GM12878 (cell line): ENCODE measurements at regions not wholly inside any gene's neighbourhood (a gene's known extent, or its start where the extent isn't known, plus 50 kb on each side); places are given as distances from the start of the nearest gene placed in this dataset.

Experiments
- ATAC-seq: fragments of 200-7000 bp; cut with Tn5 transposase; 3 replicates; pipeline ENCODE4 v1.9.1; 2020; ENCODE audit warnings: mild to moderate bottlenecking, moderate library complexity
- BruUV-seq: library from RNA; stranded (reverse); fragments of 400-500 nt; replicated peaks from 2 replicates; lab custom pipeline; 2021; lab: Mats Ljungman, UMichigan
- CTCF ChIA-PET: fragments of 300-600 bp; sonication (Branson Sonifier 250); formaldehyde crosslinking; extraction: SDS; loops from one replicate; lab custom pipeline; 2021; ENCODE audit warnings: inconsistent platforms; lab: Yijun Ruan, JAX
- POLR2A ChIA-PET: fragments of 350-600 bp; formaldehyde crosslinking; extraction: SDS; loops from one replicate; lab custom pipeline; 2021; ENCODE audit warnings: inconsistent platforms; lab: Charles Lee
- RAD21 ChIA-PET: fragments of 300-600 bp; sonication (Branson Sonifier 250); formaldehyde crosslinking; loops from one replicate; lab custom pipeline; 2023; ENCODE audit warnings: antibody characterized with exemption; ENCODE audit not compliant: unreplicated experiment; lab: Charles Lee
- SMC1A ChIA-PET: fragments of 300-600 bp; sonication (Branson Sonifier 250); formaldehyde crosslinking; loops from one replicate; lab custom pipeline; 2023; ENCODE audit not compliant: unreplicated experiment, uncharacterized antibody; lab: Charles Lee
- DNase-seq: peaks from one replicate; pipeline ENCODE4 v3.0.0-alpha.2; 2011; ENCODE audit warnings: low read depth, low spot score
- FAIRE-seq: peaks from 3 replicates; lab custom pipeline; 2011; peaks lifted over from hg19 to GRCh38; lab: Jason Lieb, UNC
- H2AFZ ChIP-seq: 2 replicates; pipeline ENCODE4 v1.6.0; 2011; ENCODE audit warnings: low read depth, low read length, control low read depth; ENCODE audit not compliant: control insufficient read depth
- H3K27ac ChIP-seq: 2 replicates; pipeline ENCODE4 v1.5.1; 2011; ENCODE audit warnings: control low read depth; ENCODE audit not compliant: control insufficient read depth, insufficient read depth
- H3K27me3 ChIP-seq, 2 experiments: replicated peaks in 1 of 2; 2 replicates each; pipeline versions ENCODE4 v1.6.0 to v1.6.1; 2011; ENCODE audit warnings: low read length in 1 of 2; ENCODE audit not compliant: control insufficient read depth in 2 of 2, insufficient read depth in 2 of 2
- H3K36me3 ChIP-seq, 2 experiments: 2 replicates each; pipeline ENCODE4 v1.5.1; 2011; ENCODE audit warnings: low read length in 1 of 2; ENCODE audit not compliant: control insufficient read depth in 2 of 2, insufficient read depth in 2 of 2
- H3K4me1 ChIP-seq: 2 replicates; pipeline ENCODE4 v1.6.1; 2011; ENCODE audit warnings: mild to moderate bottlenecking, low read length, moderate library complexity, mixed read lengths; ENCODE audit not compliant: control insufficient read depth, insufficient read depth
- H3K4me2 ChIP-seq: 2 replicates; pipeline ENCODE4 v1.6.0; 2011; ENCODE audit warnings: control low read depth; ENCODE audit not compliant: control insufficient read depth, insufficient read depth
- H3K4me3 ChIP-seq: fragments of 200-600 bp; sonication (generic); 2 replicates; pipeline ENCODE4 v1.5.1; 2016
- H3K79me2 ChIP-seq: 2 replicates; pipeline ENCODE4 v1.6.0; 2011; ENCODE audit warnings: low read length; ENCODE audit not compliant: control insufficient read depth, insufficient read depth
- H3K9ac ChIP-seq: 2 replicates; pipeline ENCODE4 v1.8.0; 2011; ENCODE audit warnings: low read length, control low read depth, mixed read lengths; ENCODE audit not compliant: control insufficient read depth, insufficient read depth
- H3K9me3 ChIP-seq: replicated peaks from 3 replicates; pipeline ENCODE4 v1.5.1; 2011; ENCODE audit warnings: mild to moderate bottlenecking, low read length; ENCODE audit not compliant: control insufficient read depth, insufficient read depth
- H4K20me1 ChIP-seq: 2 replicates; pipeline ENCODE4 v1.6.0; 2011; ENCODE audit not compliant: control insufficient read depth, insufficient read depth
- CHD2 ChIP-seq: IDR thresholded peaks from 2 replicates; pipeline ENCODE4 v1.6.1; 2011; ENCODE audit warnings: low read depth, low read length, improper control_type of control experiment, borderline replicate concordance
- IRF4 ChIP-seq: IDR thresholded peaks from 2 replicates; pipeline ENCODE4 v1.6.1; 2011; ENCODE audit warnings: low read depth, low read length
- KLF5 ChIP-seq: fragments of 450-650 bp; IDR thresholded peaks from 2 replicates; pipeline ENCODE4 v1.6.1; 2014; ENCODE audit warnings: mild to moderate bottlenecking; ENCODE audit not compliant: partially characterized antibody
- NFIC ChIP-seq: IDR thresholded peaks from 2 replicates; pipeline ENCODE4 v1.6.1; 2012; ENCODE audit warnings: low read depth, mild to moderate bottlenecking, inconsistent platforms, low read length, moderate library complexity
- SMC3 ChIP-seq: IDR thresholded peaks from 2 replicates; pipeline ENCODE4 v1.6.1; 2011; ENCODE audit warnings: low read length, improper control_type of control experiment, borderline replicate concordance
- SP1 ChIP-seq: IDR thresholded peaks from one replicate; pipeline ENCODE4 v1.6.1; 2011; ENCODE audit warnings: low read depth, low read length
- WGBS: methylation state at CpG from one replicate; pipeline ENCODE4 v1.1.6; 2016; ENCODE audit warnings: low lambda C conversion rate; ENCODE audit not compliant: insufficient replicate concordance, insufficient coverage; ENCODE audit errors: missing lambda C conversion rate; 5-methylcytosine and 5-hydroxymethylcytosine counted together
- in situ Hi-C: fragments of 300-500 bp; cut with MboI; formaldehyde crosslinking; loops from 9 replicates; pipeline ENCODE4 v1.14.3; 2018; ENCODE audit warnings: mixed read lengths
- intact Hi-C: fragments of 100-400 bp; cut with micrococcal nuclease; formaldehyde crosslinking; loops from one replicate; pipeline ENCODE4 v1.14.2; 2022; ENCODE audit not compliant: unreplicated experiment
- TF ChIP-seq, protein P1 (sequence below): IDR thresholded peaks from 2 replicates; pipeline ENCODE4 v1.6.1; 2011; ENCODE audit warnings: borderline replicate concordance, low read depth, mild to moderate bottlenecking, moderate library complexity, low read length; ENCODE audit not compliant: insufficient read depth, poor library complexity, severe bottlenecking

DNA sequence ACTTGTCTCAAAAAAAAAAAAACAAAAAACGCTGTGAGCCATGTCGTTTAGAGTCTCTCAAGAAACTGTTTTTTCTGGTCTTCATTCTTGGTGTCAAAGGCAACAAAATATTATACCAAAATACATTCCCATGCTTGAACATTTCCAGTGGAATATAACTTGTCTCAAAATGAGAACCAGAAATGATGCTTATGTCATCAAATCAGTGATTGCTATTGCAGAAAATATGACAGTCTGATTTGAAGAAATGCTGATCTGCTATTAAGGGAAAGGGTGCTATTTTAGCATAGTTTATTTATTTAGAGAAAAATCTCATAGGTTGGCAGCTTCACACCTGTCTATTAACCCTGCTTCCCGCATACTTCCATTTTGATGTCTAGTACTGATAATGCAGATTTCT, 82.4 kb upstream of the ACSL3 start:
- H3K79me2 ChIP-seq: no peaks in the 10 kb centered on the region
- no peak overlapping the region for H3K9ac ChIP-seq
- H3K4me1 ChIP-seq: no peaks in the 10 kb centered on the region
- in situ Hi-C loops: no loop called here
- no peaks in the 10 kb centered on the region for H3K27me3 ChIP-seq
- BruUV-seq: no TSS peak
- no peaks in the 10 kb centered on the region for H3K9me3 ChIP-seq
- no peak for TF ChIP-seq CHD2
- TF ChIP-seq, protein P1, sequence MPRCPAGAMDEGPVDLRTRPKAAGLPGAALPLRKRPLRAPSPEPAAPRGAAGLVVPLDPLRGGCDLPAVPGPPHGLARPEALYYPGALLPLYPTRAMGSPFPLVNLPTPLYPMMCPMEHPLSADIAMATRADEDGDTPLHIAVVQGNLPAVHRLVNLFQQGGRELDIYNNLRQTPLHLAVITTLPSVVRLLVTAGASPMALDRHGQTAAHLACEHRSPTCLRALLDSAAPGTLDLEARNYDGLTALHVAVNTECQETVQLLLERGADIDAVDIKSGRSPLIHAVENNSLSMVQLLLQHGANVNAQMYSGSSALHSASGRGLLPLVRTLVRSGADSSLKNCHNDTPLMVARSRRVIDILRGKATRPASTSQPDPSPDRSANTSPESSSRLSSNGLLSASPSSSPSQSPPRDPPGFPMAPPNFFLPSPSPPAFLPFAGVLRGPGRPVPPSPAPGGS: no peak
- no peak for TF ChIP-seq IRF4
- no peak for TF ChIP-seq SMC3
- no peak for TF ChIP-seq SP1
- no peak for TF ChIP-seq KLF5
- no peak for TF ChIP-seq NFIC
- TF ChIP-seq, all 136 proteins: peak for 0
- ChIA-PET CTCF (no interaction called here), POLR2A (no interaction called here), RAD21 (no interaction called here), SMC1A (no interaction called here)
- Histone ChIP-seq H3K4me3 (no peak overlapping the region), H3K4me2 (no peak overlapping the region), H4K20me1 (no peaks in the 10 kb centered on the region), H3K27ac (no peak overlapping the region), H2AFZ (no peak overlapping the region), H3K36me3 (no peaks in the 10 kb centered on the region)
- no peak for DNase-seq
- WGBS: 70% methylated on average over 3 of the region's 3 CpGs
- intact Hi-C loops: no loop called here
- ATAC-seq: no peak
- FAIRE-seq: no peak
